ENCODE measurements at regions not wholly inside any gene's neighbourhood (a gene's known extent, or its start where the extent isn't known, plus 50 kb on each side); places are given as distances from the start of the nearest gene placed in this dataset.

- no peak overlapping the region for H3K4me3 ChIP-seq (replicated peaks; ENCODE audit: insufficient read depth, low read length)
- peaks cover 4% of the 10 kb centered on the region for H3K27me3 ChIP-seq (ENCODE audit: insufficient read depth, poor library complexity, severe bottlenecking)
- H3K27ac ChIP-seq (replicated peaks): no peak overlapping the region
- no peak for TF ChIP-seq GABPA (IDR thresholded peaks at IDR 0.05; ENCODE audit: low read depth)
- no peak for TF ChIP-seq SPI1 (IDR thresholded peaks at IDR 0.05; ENCODE audit: borderline replicate concordance, low read depth)
- TF ChIP-seq REST (IDR thresholded peaks at IDR 0.05; ENCODE audit: insufficient replicate concordance, low read depth): no peak
- DNase-seq (ENCODE audit: low read depth in 1 of 2, low spot score in 1 of 2): no peak
These were observed 193.4 kb upstream of the GAS1 start for GRCh38 chr9:87140605-87141109.

GRCh38 chr9:87141124-87141523 is 193.8 kb upstream of the GAS1 start:
- no peak for TF ChIP-seq GABPA (IDR thresholded peaks at IDR 0.05; ENCODE audit: low read depth)
- TF ChIP-seq CTCF (IDR thresholded peaks at IDR 0.05; ENCODE audit: insufficient read depth, low read length): no peak
- no peak for TF ChIP-seq POLR2AphosphoS5 (IDR thresholded peaks at IDR 0.05; ENCODE audit: low read depth)
- no peak for TF ChIP-seq SPI1 (IDR thresholded peaks at IDR 0.05; ENCODE audit: borderline replicate concordance, low read depth)
- TF ChIP-seq REST (IDR thresholded peaks at IDR 0.05; ENCODE audit: insufficient replicate concordance, low read depth): no peak
- Histone ChIP-seq H3K27ac (replicated peaks) (no peak overlapping the region), H3K4me3 (replicated peaks; ENCODE audit: insufficient read depth, low read length) (no peak overlapping the region), H3K27me3 (ENCODE audit: insufficient read depth, poor library complexity, severe bottlenecking) (peaks cover 4% of the 10 kb centered on the region)
- DNase-seq (ENCODE audit: low read depth in 1 of 2, low spot score in 1 of 2): no peak

- Histone ChIP-seq H3K4me3 (replicated peaks; ENCODE audit: insufficient read depth, low read length) (no peak overlapping the region), H3K27ac (replicated peaks) (no peak overlapping the region), H3K27me3 (ENCODE audit: insufficient read depth, poor library complexity, severe bottlenecking) (peaks cover 12% of the 10 kb centered on the region)
- DNase-seq (ENCODE audit: low read depth in 1 of 2, low spot score in 1 of 2): no peak
- no peak for TF ChIP-seq SPI1 (IDR thresholded peaks at IDR 0.05; ENCODE audit: borderline replicate concordance, low read depth)
- no peak for TF ChIP-seq GABPA (IDR thresholded peaks at IDR 0.05; ENCODE audit: low read depth)
- no peak for TF ChIP-seq CTCF (IDR thresholded peaks at IDR 0.05; ENCODE audit: insufficient read depth, low read length)
- TF ChIP-seq REST (IDR thresholded peaks at IDR 0.05; ENCODE audit: insufficient replicate concordance, low read depth): no peak
- no peak for TF ChIP-seq POLR2AphosphoS5 (IDR thresholded peaks at IDR 0.05; ENCODE audit: low read depth)
These were observed 199.6 kb upstream of the GAS1 start for GRCh38 chr9:87146933-87147332.
